Endothelial cell of umbilical vein (primary cell): ENCODE measurements at regions not wholly inside any gene's neighbourhood (a gene's known extent, or its start where the extent isn't known, plus 50 kb on each side); places are given as distances from the start of the nearest gene placed in this dataset.

Experiments used
- BruUV-seq: library from RNA; stranded (reverse); fragments of 400-500 nt; replicated peaks from 2 replicates; lab custom pipeline; 2021; lab: Mats Ljungman, UMichigan
- CTCF ChIA-PET: fragments of 300-600, 350-600 bp; sonication (Branson Sonifier 250); formaldehyde crosslinking; loops from one replicate; lab custom pipeline; 2021; ENCODE audit warnings: antibody characterized with exemption, inconsistent platforms; lab: Charles Lee
- POLR2A ChIA-PET: fragments of 300-600, 350-600 bp; sonication (Branson Sonifier 250); formaldehyde crosslinking; loops from one replicate; lab custom pipeline; 2021; ENCODE audit warnings: antibody characterized with exemption, inconsistent platforms; lab: Charles Lee
- DNase-seq: peaks from one replicate; pipeline ENCODE4 v3.0.0-alpha.2; 2011; ENCODE audit warnings: low read depth, low spot score
- FAIRE-seq: peaks from 2 replicates; lab custom pipeline; 2011; peaks lifted over from hg19 to GRCh38; lab: Jason Lieb, UNC
- H2AFZ ChIP-seq: 2 replicates; pipeline ENCODE4 v1.6.0; 2012; ENCODE audit warnings: low read depth, low read length, control low read depth, inconsistent platforms
- H3K27ac ChIP-seq: 2 replicates; pipeline ENCODE4 v1.5.1; 2011; ENCODE audit warnings: low read depth, mild to moderate bottlenecking, control low read depth, low read length, moderate library complexity; ENCODE audit not compliant: insufficient read depth
- H3K27me3 ChIP-seq, 2 experiments: 2 replicates each; pipeline versions ENCODE4 v1.6.0 to v1.6.1; 2011; ENCODE audit warnings: low read length in 2 of 2, mixed read lengths in 1 of 2; ENCODE audit not compliant: control insufficient read depth in 2 of 2, insufficient read depth in 2 of 2
- H3K36me3 ChIP-seq, 2 experiments: 2 replicates in 1 of 2; 3 replicates in 1 of 2; pipeline ENCODE4 v1.5.1; 2011; ENCODE audit warnings: low read length in 2 of 2, mild to moderate bottlenecking in 1 of 2, moderate library complexity in 1 of 2; ENCODE audit not compliant: control insufficient read depth in 2 of 2, insufficient read depth in 2 of 2; ENCODE audit errors: extremely low read depth in 1 of 2
- H3K4me1 ChIP-seq: 3 replicates; pipeline ENCODE4 v1.5.1; 2011; ENCODE audit warnings: mild to moderate bottlenecking, low read length; ENCODE audit not compliant: control insufficient read depth, insufficient read depth; ENCODE audit errors: extremely low read depth
- H3K4me2 ChIP-seq: 2 replicates; pipeline ENCODE4 v1.6.1; 2011; ENCODE audit warnings: low read length, control low read depth, mixed read lengths; ENCODE audit not compliant: insufficient read depth
- H3K4me3 ChIP-seq, 3 experiments: fragments of 200-600 bp in 1 of 3; sonication (generic), shearing (Covaris generic) in 1 of 3; replicated peaks in 1 of 3; 2 replicates each; pipeline ENCODE4 v1.5.1; 2011 to 2016; ENCODE audit warnings: control low read depth in 3 of 3, low read length in 3 of 3, mild to moderate bottlenecking in 2 of 3, inconsistent platforms in 1 of 3, low read depth in 1 of 3, moderate library complexity in 1 of 3; ENCODE audit not compliant: insufficient read depth in 1 of 3
- H3K79me2 ChIP-seq: 2 replicates; pipeline ENCODE4 v1.6.0; 2012; ENCODE audit warnings: low read length, inconsistent platforms; ENCODE audit not compliant: control insufficient read depth, insufficient read depth
- H3K9ac ChIP-seq: replicated peaks from 2 replicates; pipeline ENCODE3; 2011; ENCODE audit warnings: low read length, control low read depth; ENCODE audit not compliant: insufficient read depth; ENCODE audit errors: extremely low read depth
- H3K9me1 ChIP-seq: replicated peaks from 3 replicates; pipeline ENCODE4 v1.6.0; 2011; ENCODE audit warnings: mild to moderate bottlenecking, low read length; ENCODE audit not compliant: control insufficient read depth, insufficient read depth; ENCODE audit errors: extremely low read depth
- H3K9me3 ChIP-seq: replicated peaks from 2 replicates; pipeline ENCODE4 v1.5.1; 2012; ENCODE audit warnings: low read length, inconsistent platforms; ENCODE audit not compliant: control insufficient read depth, insufficient read depth
- H4K20me1 ChIP-seq: replicated peaks from 2 replicates; pipeline ENCODE3; 2011; ENCODE audit warnings: mild to moderate bottlenecking, low read length; ENCODE audit not compliant: control insufficient read depth, insufficient read depth; ENCODE audit errors: extremely low read depth
- EZH2 ChIP-seq: IDR thresholded peaks from 2 replicates; pipeline ENCODE4 v1.6.1; 2012; ENCODE audit warnings: borderline replicate concordance, low read depth, mild to moderate bottlenecking, moderate library complexity, low read length, inconsistent platforms; ENCODE audit not compliant: severe bottlenecking
- FOS ChIP-seq: IDR thresholded peaks from 2 replicates; pipeline ENCODE4 v1.6.1; 2011; ENCODE audit warnings: mild to moderate bottlenecking, low read length, moderate library complexity, borderline replicate concordance; ENCODE audit not compliant: insufficient read depth
- GATA2 ChIP-seq: IDR thresholded peaks from 2 replicates; pipeline ENCODE4 v1.7.0; 2011; ENCODE audit warnings: low read depth, mild to moderate bottlenecking, moderate library complexity, mixed read lengths, low read length; ENCODE audit not compliant: insufficient read length, insufficient read depth
- JUN ChIP-seq: IDR thresholded peaks from 2 replicates; pipeline ENCODE4 v1.6.1; 2011; ENCODE audit warnings: borderline replicate concordance, low read depth; ENCODE audit not compliant: insufficient read length, insufficient read depth
- MAX ChIP-seq: IDR thresholded peaks from 2 replicates; pipeline ENCODE4 v1.6.1; 2011; ENCODE audit not compliant: insufficient read depth, insufficient read length
- MYC ChIP-seq: IDR thresholded peaks from one replicate; pipeline ENCODE4 v1.6.1; 2011; ENCODE audit warnings: mild to moderate bottlenecking, low read depth, low read length
- POLR2A ChIP-seq: IDR thresholded peaks from 2 replicates; pipeline ENCODE4 v1.6.1; 2012; ENCODE audit warnings: low read depth, mild to moderate bottlenecking, control low read depth, low read length
- POLR2AphosphoS5 ChIP-seq: IDR thresholded peaks from 2 replicates; pipeline ENCODE4 v1.6.1; 2012; ENCODE audit warnings: low read depth, mild to moderate bottlenecking, control low read depth, low read length, moderate library complexity; ENCODE audit not compliant: insufficient read depth
- dilution Hi-C: fragments of 300-500 bp; cut with MboI; formaldehyde crosslinking; loops from one replicate; pipeline ENCODE4 v1.15.0; 2019; ENCODE audit warnings: low sequenced_read_pairs; ENCODE audit not compliant: extremely low pct_ligation_motif_present
- intact Hi-C: fragments of 100-400 bp; cut with micrococcal nuclease; formaldehyde crosslinking; loops from one replicate; pipeline ENCODE4 v1.10.0; 2022
- TF ChIP-seq, protein P1 (sequence below), 2 donors: IDR thresholded peaks; 1 replicate in 1 of 2; 2 replicates in 1 of 2; pipeline ENCODE4 v1.5.1; 2011; ENCODE audit warnings: low read length in 2 of 2, mild to moderate bottlenecking in 2 of 2, moderate library complexity in 2 of 2, control low read depth in 1 of 2, inconsistent platforms in 1 of 2, low read depth in 1 of 2; ENCODE audit not compliant: insufficient read depth in 1 of 2; ENCODE audit errors: extremely low read depth in 1 of 2

- TF ChIP-seq MYC (no peak), JUN (no peak), GATA2 (no peak), MAX (no peak), POLR2A (no peak), POLR2AphosphoS5 (no peak), FOS (no peak), EZH2 (no peak)
- TF ChIP-seq, protein P1, sequence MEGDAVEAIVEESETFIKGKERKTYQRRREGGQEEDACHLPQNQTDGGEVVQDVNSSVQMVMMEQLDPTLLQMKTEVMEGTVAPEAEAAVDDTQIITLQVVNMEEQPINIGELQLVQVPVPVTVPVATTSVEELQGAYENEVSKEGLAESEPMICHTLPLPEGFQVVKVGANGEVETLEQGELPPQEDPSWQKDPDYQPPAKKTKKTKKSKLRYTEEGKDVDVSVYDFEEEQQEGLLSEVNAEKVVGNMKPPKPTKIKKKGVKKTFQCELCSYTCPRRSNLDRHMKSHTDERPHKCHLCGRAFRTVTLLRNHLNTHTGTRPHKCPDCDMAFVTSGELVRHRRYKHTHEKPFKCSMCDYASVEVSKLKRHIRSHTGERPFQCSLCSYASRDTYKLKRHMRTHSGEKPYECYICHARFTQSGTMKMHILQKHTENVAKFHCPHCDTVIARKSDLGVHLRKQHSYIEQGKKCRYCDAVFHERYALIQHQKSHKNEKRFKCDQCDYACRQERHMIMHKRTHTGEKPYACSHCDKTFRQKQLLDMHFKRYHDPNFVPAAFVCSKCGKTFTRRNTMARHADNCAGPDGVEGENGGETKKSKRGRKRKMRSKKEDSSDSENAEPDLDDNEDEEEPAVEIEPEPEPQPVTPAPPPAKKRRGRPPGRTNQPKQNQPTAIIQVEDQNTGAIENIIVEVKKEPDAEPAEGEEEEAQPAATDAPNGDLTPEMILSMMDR (IDR thresholded peaks at IDR 0.05; ENCODE audit: extremely low read depth in 1 of 2, insufficient read depth in 1 of 2, low read depth in 1 of 2, low read length in 2 of 2), result no peak
- Histone ChIP-seq H3K4me1 (no peaks in the 10 kb centered on the region), H3K4me3 (no peak overlapping the region), H3K27ac (no peak overlapping the region), H3K27me3 (no peaks in the 10 kb centered on the region), H3K4me2 (no peak overlapping the region), H3K79me2 (no peaks in the 10 kb centered on the region), H3K9me3 (no peaks in the 10 kb centered on the region), H3K36me3 (no peaks in the 10 kb centered on the region), H2AFZ (no peak overlapping the region), H3K9ac (no peak overlapping the region), H3K9me1 (no peaks in the 10 kb centered on the region), H4K20me1 (no peaks in the 10 kb centered on the region)
- FAIRE-seq, result no peak
- intact Hi-C loops, result no loop called here
- dilution Hi-C loops, result no loop called here
- DNase-seq, result no peak
- POLR2A ChIA-PET, result no interaction called here
- BruUV-seq, result no TSS peak
- CTCF ChIA-PET, result interaction anchor here (1.1 kb wide), 1 partner anchor 11 kb away, joined by 3 read pairs; no protein-coding TSS in a partner anchor
Observed at GRCh38 chr7:84372155-84372621, 177.6 kb upstream of the SEMA3A start.
